MM.1S (cell line): ENCODE measurements at regions not wholly inside any gene's neighbourhood (a gene's known extent, or its start where the extent isn't known, plus 50 kb on each side); places are given as distances from the start of the nearest gene placed in this dataset.

ENCODE experiments used
- EZH2 ChIP-seq: fragments of 300-600 bp; sonication (generic); optimal IDR thresholded peaks from 2 replicates; pipeline ENCODE3; 2017; ENCODE audit warnings: low read depth, mild to moderate bottlenecking, antibody characterized with exemption, low read length, mixed read lengths
- TF ChIP-seq, protein P1 (sequence below): fragments of 300-600 bp; sonication (generic); IDR thresholded peaks from 2 replicates; pipeline ENCODE4 v1.5.1; 2016; ENCODE audit warnings: antibody characterized with exemption, low read length, mixed read lengths

DNA sequence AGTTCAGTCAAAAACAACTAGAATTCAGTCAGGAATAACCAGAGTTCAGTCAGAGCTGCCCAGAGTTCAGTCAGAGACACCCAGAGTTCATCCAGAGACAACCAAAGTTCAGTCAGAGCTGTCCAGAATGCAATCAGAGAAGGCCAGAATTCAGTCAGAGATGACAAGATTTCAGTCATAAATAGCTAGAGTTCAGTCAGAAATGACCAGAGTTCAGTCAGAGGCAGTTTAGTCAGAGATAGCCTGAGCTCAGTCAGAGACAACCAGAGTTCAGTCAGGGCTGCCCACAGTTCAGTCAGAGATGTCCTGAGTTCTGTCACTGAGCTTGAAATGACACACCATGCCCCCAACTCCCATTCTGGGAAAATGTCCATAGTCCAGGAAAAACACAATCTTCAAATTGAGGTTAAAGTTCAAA is 1102.8 kb downstream of the BCL11B start:
- TF ChIP-seq, protein P1, sequence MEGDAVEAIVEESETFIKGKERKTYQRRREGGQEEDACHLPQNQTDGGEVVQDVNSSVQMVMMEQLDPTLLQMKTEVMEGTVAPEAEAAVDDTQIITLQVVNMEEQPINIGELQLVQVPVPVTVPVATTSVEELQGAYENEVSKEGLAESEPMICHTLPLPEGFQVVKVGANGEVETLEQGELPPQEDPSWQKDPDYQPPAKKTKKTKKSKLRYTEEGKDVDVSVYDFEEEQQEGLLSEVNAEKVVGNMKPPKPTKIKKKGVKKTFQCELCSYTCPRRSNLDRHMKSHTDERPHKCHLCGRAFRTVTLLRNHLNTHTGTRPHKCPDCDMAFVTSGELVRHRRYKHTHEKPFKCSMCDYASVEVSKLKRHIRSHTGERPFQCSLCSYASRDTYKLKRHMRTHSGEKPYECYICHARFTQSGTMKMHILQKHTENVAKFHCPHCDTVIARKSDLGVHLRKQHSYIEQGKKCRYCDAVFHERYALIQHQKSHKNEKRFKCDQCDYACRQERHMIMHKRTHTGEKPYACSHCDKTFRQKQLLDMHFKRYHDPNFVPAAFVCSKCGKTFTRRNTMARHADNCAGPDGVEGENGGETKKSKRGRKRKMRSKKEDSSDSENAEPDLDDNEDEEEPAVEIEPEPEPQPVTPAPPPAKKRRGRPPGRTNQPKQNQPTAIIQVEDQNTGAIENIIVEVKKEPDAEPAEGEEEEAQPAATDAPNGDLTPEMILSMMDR: no peak
- TF ChIP-seq EZH2: no peak
